ENCODE measurements at regions not wholly inside any gene's neighbourhood (a gene's known extent, or its start where the extent isn't known, plus 50 kb on each side); places are given as distances from the start of the nearest gene placed in this dataset.

- H3K27ac Mint-ChIP-seq, result no peak overlapping the region
- H3K27me3 Mint-ChIP-seq, result peaks cover 28 to 31% of the 10 kb centered on the region in 2 donors
- H3K36me3 Mint-ChIP-seq, result peaks cover 0 to 3% of the 10 kb centered on the region in 2 donors
- no peak for DNase-seq
- ATAC-seq (replicated peaks), result peak in 1 of 2 donors; percentile 19
- H3K4me3 Mint-ChIP-seq, result no peak overlapping the region
- H3K4me1 Mint-ChIP-seq, result no peaks in the 10 kb centered on the region
- H3K9me3 Mint-ChIP-seq, result peaks cover 8 to 9% of the 10 kb centered on the region in 2 donors
Measured at GRCh38 chr18:75125382-75126331, 83.3 kb downstream of the PTGR3 start.

GRCh38 chr18:75124991-75125381 is 84.0 kb downstream of the PTGR3 start:
- H3K27me3 Mint-ChIP-seq, result peaks cover 28 to 31% of the 10 kb centered on the region in 2 donors
- peaks cover 2 to 3% of the 10 kb centered on the region in 2 donors for H3K9me3 Mint-ChIP-seq
- DNase-seq (no peak), ATAC-seq (replicated peaks) (no peak)
- H3K36me3 Mint-ChIP-seq, result peaks cover 0 to 3% of the 10 kb centered on the region in 2 donors
- H3K4me1 Mint-ChIP-seq, result no peaks in the 10 kb centered on the region
- H3K4me3 Mint-ChIP-seq, result no peak overlapping the region
- H3K27ac Mint-ChIP-seq, result no peak overlapping the region

GRCh38 chr18:75124551-75124950 is 84.4 kb downstream of the PTGR3 start:
- H3K36me3 Mint-ChIP-seq, result peaks cover 0 to 3% of the 10 kb centered on the region in 2 donors
- H3K27me3 Mint-ChIP-seq, result peaks cover 28 to 32% of the 10 kb centered on the region in 2 donors
- DNase-seq, result no peak
- H3K4me1 Mint-ChIP-seq, result no peaks in the 10 kb centered on the region
- no peak for ATAC-seq (replicated peaks)
- H3K4me3 Mint-ChIP-seq, result no peak overlapping the region
- no peak overlapping the region for H3K27ac Mint-ChIP-seq
- H3K9me3 Mint-ChIP-seq, result peaks cover 0 to 1% of the 10 kb centered on the region in 2 donors

GRCh38 chr18:75123113-75123512 is 85.8 kb downstream of the PTGR3 start:
- ATAC-seq (replicated peaks) (no peak), DNase-seq (no peak)
- Mint-ChIP-seq H3K36me3 (peaks cover 0 to 3% of the 10 kb centered on the region in 2 donors), H3K9me3 (peaks cover 0 to 3% of the 10 kb centered on the region in 2 donors), H3K4me1 (no peaks in the 10 kb centered on the region), H3K27ac (no peak overlapping the region), H3K4me3 (no peak overlapping the region), H3K27me3 (peaks cover 28 to 35% of the 10 kb centered on the region in 2 donors)

GRCh38 chr18:75122334-75122958 is 86.5 kb downstream of the PTGR3 start:
- ATAC-seq (replicated peaks) (no peak), DNase-seq (no peak)
- peaks cover 28 to 35% of the 10 kb centered on the region in 2 donors for H3K27me3 Mint-ChIP-seq
- no peaks in the 10 kb centered on the region for H3K4me1 Mint-ChIP-seq
- H3K4me3 Mint-ChIP-seq, result no peak overlapping the region
- H3K36me3 Mint-ChIP-seq, result peaks cover 0 to 3% of the 10 kb centered on the region in 2 donors
- H3K9me3 Mint-ChIP-seq, result peaks cover 0 to 3% of the 10 kb centered on the region in 2 donors
- no peak overlapping the region for H3K27ac Mint-ChIP-seq

GRCh38 chr18:75121266-75121665 is 87.7 kb downstream of the PTGR3 start:
- H3K27me3 Mint-ChIP-seq, result peaks cover 21 to 26% of the 10 kb centered on the region in 2 donors
- H3K4me3 Mint-ChIP-seq, result no peak overlapping the region
- ATAC-seq (replicated peaks) (no peak), DNase-seq (no peak)
- peaks cover 0 to 3% of the 10 kb centered on the region in 2 donors for H3K9me3 Mint-ChIP-seq
- H3K36me3 Mint-ChIP-seq, result peaks cover 0 to 3% of the 10 kb centered on the region in 2 donors
- no peaks in the 10 kb centered on the region for H3K4me1 Mint-ChIP-seq
- H3K27ac Mint-ChIP-seq, result no peak overlapping the region

GRCh38 chr18:75120521-75120920 is 88.4 kb downstream of the PTGR3 start:
- DNase-seq, result no peak

GRCh38 chr18:75116809-75117208 is 92.1 kb downstream of the PTGR3 start:
- no peak for ATAC-seq (replicated peaks)
- Mint-ChIP-seq H3K27me3 (peaks cover 12 to 15% of the 10 kb centered on the region in 2 donors), H3K36me3 (no peaks in the 10 kb centered on the region), H3K27ac (no peak overlapping the region), H3K4me1 (no peaks in the 10 kb centered on the region), H3K4me3 (no peak overlapping the region), H3K9me3 (peaks cover 0 to 11% of the 10 kb centered on the region in 2 donors)
- DNase-seq, result no peak

More at GRCh38 chr18:75120521-75120920, 88.4 kb downstream of the PTGR3 start:
- Mint-ChIP-seq H3K36me3 (no peaks in the 10 kb centered on the region), H3K4me1 (no peaks in the 10 kb centered on the region), H3K4me3 (no peak overlapping the region), H3K9me3 (peaks cover 0 to 5% of the 10 kb centered on the region in 2 donors), H3K27ac (no peak overlapping the region), H3K27me3 (peaks cover 21 to 28% of the 10 kb centered on the region in 2 donors)
- no peak for ATAC-seq (replicated peaks)

- H3K36me3 Mint-ChIP-seq, result no peaks in the 10 kb centered on the region
- H3K9me3 Mint-ChIP-seq, result peaks cover 0 to 11% of the 10 kb centered on the region in 2 donors
- H3K4me1 Mint-ChIP-seq, result no peaks in the 10 kb centered on the region
- peaks cover 10 to 12% of the 10 kb centered on the region in 2 donors for H3K27me3 Mint-ChIP-seq
- no peak for DNase-seq
- no peak overlapping the region for H3K4me3 Mint-ChIP-seq
- ATAC-seq (replicated peaks), result no peak
- H3K27ac Mint-ChIP-seq, result no peak overlapping the region
Measured at GRCh38 chr18:75116165-75116564, 92.8 kb downstream of the PTGR3 start.

- no peak overlapping the region for H3K27ac Mint-ChIP-seq
- no peaks in the 10 kb centered on the region for H3K4me1 Mint-ChIP-seq
- no peaks in the 10 kb centered on the region for H3K36me3 Mint-ChIP-seq
- no peak overlapping the region for H3K4me3 Mint-ChIP-seq
- DNase-seq, result no peak
- peaks cover 0 to 11% of the 10 kb centered on the region in 2 donors for H3K9me3 Mint-ChIP-seq
- H3K27me3 Mint-ChIP-seq, result peaks cover 10 to 12% of the 10 kb centered on the region in 2 donors
- no peak for ATAC-seq (replicated peaks)
Measured at GRCh38 chr18:75115514-75115913, 93.4 kb downstream of the PTGR3 start.

Measured in stimulated activated naive B cell treated with anti-CD40 and anti-IgM and Interleukin-4, amounts not matched to agents 10 μg/mL and 1 μg/mL and 100 μg/mL, for 72 hours (primary cell).